GM12878 (cell line): ENCODE measurements at regions not wholly inside any gene's neighbourhood (a gene's known extent, or its start where the extent isn't known, plus 50 kb on each side); places are given as distances from the start of the nearest gene placed in this dataset.

ENCODE experiments used
- ATAC-seq: fragments of 200-7000 bp; cut with Tn5 transposase; 3 replicates; pipeline ENCODE4 v1.9.1; 2020; ENCODE audit warnings: mild to moderate bottlenecking, moderate library complexity
- BruUV-seq: library from RNA; stranded (reverse); fragments of 400-500 nt; replicated peaks from 2 replicates; lab custom pipeline; 2021; lab: Mats Ljungman, UMichigan
- CTCF ChIA-PET: fragments of 300-600 bp; sonication (Branson Sonifier 250); formaldehyde crosslinking; extraction: SDS; loops from one replicate; lab custom pipeline; 2021; ENCODE audit warnings: inconsistent platforms; lab: Yijun Ruan, JAX
- POLR2A ChIA-PET: fragments of 350-600 bp; formaldehyde crosslinking; extraction: SDS; loops from one replicate; lab custom pipeline; 2021; ENCODE audit warnings: inconsistent platforms; lab: Charles Lee
- RAD21 ChIA-PET: fragments of 300-600 bp; sonication (Branson Sonifier 250); formaldehyde crosslinking; loops from one replicate; lab custom pipeline; 2023; ENCODE audit warnings: antibody characterized with exemption; ENCODE audit not compliant: unreplicated experiment; lab: Charles Lee
- SMC1A ChIA-PET: fragments of 300-600 bp; sonication (Branson Sonifier 250); formaldehyde crosslinking; loops from one replicate; lab custom pipeline; 2023; ENCODE audit not compliant: unreplicated experiment, uncharacterized antibody; lab: Charles Lee
- DNase-seq: peaks from one replicate; pipeline ENCODE4 v3.0.0-alpha.2; 2011; ENCODE audit warnings: low read depth, low spot score
- FAIRE-seq: peaks from 3 replicates; lab custom pipeline; 2011; peaks lifted over from hg19 to GRCh38; lab: Jason Lieb, UNC
- H2AFZ ChIP-seq: 2 replicates; pipeline ENCODE4 v1.6.0; 2011; ENCODE audit warnings: low read depth, low read length, control low read depth; ENCODE audit not compliant: control insufficient read depth
- H3K27ac ChIP-seq: 2 replicates; pipeline ENCODE4 v1.5.1; 2011; ENCODE audit warnings: control low read depth; ENCODE audit not compliant: control insufficient read depth, insufficient read depth
- H3K27me3 ChIP-seq, 2 experiments: replicated peaks in 1 of 2; 2 replicates each; pipeline versions ENCODE4 v1.6.0 to v1.6.1; 2011; ENCODE audit warnings: low read length in 1 of 2; ENCODE audit not compliant: control insufficient read depth in 2 of 2, insufficient read depth in 2 of 2
- H3K36me3 ChIP-seq, 2 experiments: 2 replicates each; pipeline ENCODE4 v1.5.1; 2011; ENCODE audit warnings: low read length in 1 of 2; ENCODE audit not compliant: control insufficient read depth in 2 of 2, insufficient read depth in 2 of 2
- H3K4me1 ChIP-seq: 2 replicates; pipeline ENCODE4 v1.6.1; 2011; ENCODE audit warnings: mild to moderate bottlenecking, low read length, moderate library complexity, mixed read lengths; ENCODE audit not compliant: control insufficient read depth, insufficient read depth
- H3K4me2 ChIP-seq: 2 replicates; pipeline ENCODE4 v1.6.0; 2011; ENCODE audit warnings: control low read depth; ENCODE audit not compliant: control insufficient read depth, insufficient read depth
- H3K4me3 ChIP-seq: fragments of 200-600 bp; sonication (generic); 2 replicates; pipeline ENCODE4 v1.5.1; 2016
- H3K79me2 ChIP-seq: 2 replicates; pipeline ENCODE4 v1.6.0; 2011; ENCODE audit warnings: low read length; ENCODE audit not compliant: control insufficient read depth, insufficient read depth
- H3K9ac ChIP-seq: 2 replicates; pipeline ENCODE4 v1.8.0; 2011; ENCODE audit warnings: low read length, control low read depth, mixed read lengths; ENCODE audit not compliant: control insufficient read depth, insufficient read depth
- H3K9me3 ChIP-seq: replicated peaks from 3 replicates; pipeline ENCODE4 v1.5.1; 2011; ENCODE audit warnings: mild to moderate bottlenecking, low read length; ENCODE audit not compliant: control insufficient read depth, insufficient read depth
- H4K20me1 ChIP-seq: 2 replicates; pipeline ENCODE4 v1.6.0; 2011; ENCODE audit not compliant: control insufficient read depth, insufficient read depth
- CBX3 ChIP-seq: fragments of 200-600 bp; sonication (generic); IDR thresholded peaks from 2 replicates; pipeline ENCODE4 v1.6.1; 2016; ENCODE audit warnings: low read depth, borderline replicate concordance
- CBX5 ChIP-seq: sonication (generic); IDR thresholded peaks from 2 replicates; pipeline ENCODE4 v1.6.1; 2016; ENCODE audit warnings: low read depth, moderate library complexity, mild to moderate bottlenecking, inconsistent platforms
- CHD1 ChIP-seq: IDR thresholded peaks from 2 replicates; pipeline ENCODE4 v1.6.1; 2012; ENCODE audit warnings: low read depth, low read length, improper control_type of control experiment
- CUX1 ChIP-seq: IDR thresholded peaks from 2 replicates; pipeline ENCODE4 v1.6.1; 2012; ENCODE audit warnings: improper control_type of control experiment, low read depth, low read length; ENCODE audit not compliant: insufficient replicate concordance
- FOXK2 ChIP-seq: fragments of 450-650 bp; IDR thresholded peaks from 2 replicates; pipeline ENCODE4 v1.6.1; 2017; ENCODE audit warnings: mild to moderate bottlenecking, moderate library complexity
- KLF5 ChIP-seq: fragments of 450-650 bp; IDR thresholded peaks from 2 replicates; pipeline ENCODE4 v1.6.1; 2014; ENCODE audit warnings: mild to moderate bottlenecking; ENCODE audit not compliant: partially characterized antibody
- LARP7 ChIP-seq: fragments of 450-650 bp; IDR thresholded peaks from 2 replicates; pipeline ENCODE4 v1.6.1; 2017; ENCODE audit warnings: mild to moderate bottlenecking
- MXI1 ChIP-seq: fragments of 150-350 bp; IDR thresholded peaks from 2 replicates; pipeline ENCODE4 v1.6.1; 2011; ENCODE audit warnings: low read depth, mild to moderate bottlenecking, inconsistent platforms, low read length, improper control_type of control experiment
- NBN ChIP-seq: fragments of 450-650 bp; IDR thresholded peaks from 2 replicates; pipeline ENCODE4 v1.6.1; 2016
- NFYB ChIP-seq: IDR thresholded peaks from 2 replicates; pipeline ENCODE4 v1.6.1; 2011; ENCODE audit warnings: low read depth, mild to moderate bottlenecking, low read length, improper control_type of control experiment, moderate library complexity; ENCODE audit not compliant: insufficient read depth
- NR2C2 ChIP-seq: IDR thresholded peaks from 2 replicates; pipeline ENCODE4 v1.6.1; 2011; ENCODE audit warnings: borderline replicate concordance, low read depth; ENCODE audit not compliant: control insufficient read depth, insufficient read length
- PAX5 ChIP-seq: IDR thresholded peaks from 2 replicates; pipeline ENCODE4 v1.6.1; 2011; ENCODE audit warnings: low read depth, low read length, borderline replicate concordance
- RAD21 ChIP-seq: IDR thresholded peaks from 2 replicates; pipeline ENCODE4 v1.6.1; 2011; ENCODE audit warnings: mild to moderate bottlenecking, low read depth, low read length, moderate library complexity; ENCODE audit not compliant: insufficient read depth
- SIX5 ChIP-seq: IDR thresholded peaks from 2 replicates; pipeline ENCODE4 v1.6.1; 2011; ENCODE audit warnings: mild to moderate bottlenecking, low read depth, low read length, moderate library complexity; ENCODE audit not compliant: severe bottlenecking
- SREBF2 ChIP-seq: IDR thresholded peaks from 2 replicates; pipeline ENCODE4 v1.6.1; 2012; ENCODE audit warnings: mild to moderate bottlenecking, low read length
- TARDBP ChIP-seq: IDR thresholded peaks from 2 replicates; pipeline ENCODE4 v1.6.1; 2016; ENCODE audit warnings: borderline replicate concordance
- ZBED1 ChIP-seq: IDR thresholded peaks from 2 replicates; pipeline ENCODE4 v1.6.1; 2016; ENCODE audit warnings: borderline replicate concordance
- WGBS: methylation state at CpG from one replicate; pipeline ENCODE4 v1.1.6; 2016; ENCODE audit warnings: low lambda C conversion rate; ENCODE audit not compliant: insufficient replicate concordance, insufficient coverage; ENCODE audit errors: missing lambda C conversion rate; 5-methylcytosine and 5-hydroxymethylcytosine counted together
- in situ Hi-C: fragments of 300-500 bp; cut with MboI; formaldehyde crosslinking; loops from 9 replicates; pipeline ENCODE4 v1.14.3; 2018; ENCODE audit warnings: mixed read lengths
- intact Hi-C: fragments of 100-400 bp; cut with micrococcal nuclease; formaldehyde crosslinking; loops from one replicate; pipeline ENCODE4 v1.14.2; 2022; ENCODE audit not compliant: unreplicated experiment
- TF ChIP-seq, protein P1 (sequence below): fragments of 450-650 bp; IDR thresholded peaks from 2 replicates; pipeline ENCODE4 v1.6.1; 2017; ENCODE audit warnings: mild to moderate bottlenecking, low read depth, inconsistent platforms; ENCODE audit not compliant: poor library complexity, severe bottlenecking
- TF ChIP-seq, protein P2 (sequence below): IDR thresholded peaks from 2 replicates; pipeline ENCODE4 v1.6.1; 2012; ENCODE audit warnings: low read depth, low read length, improper control_type of control experiment

DNA sequence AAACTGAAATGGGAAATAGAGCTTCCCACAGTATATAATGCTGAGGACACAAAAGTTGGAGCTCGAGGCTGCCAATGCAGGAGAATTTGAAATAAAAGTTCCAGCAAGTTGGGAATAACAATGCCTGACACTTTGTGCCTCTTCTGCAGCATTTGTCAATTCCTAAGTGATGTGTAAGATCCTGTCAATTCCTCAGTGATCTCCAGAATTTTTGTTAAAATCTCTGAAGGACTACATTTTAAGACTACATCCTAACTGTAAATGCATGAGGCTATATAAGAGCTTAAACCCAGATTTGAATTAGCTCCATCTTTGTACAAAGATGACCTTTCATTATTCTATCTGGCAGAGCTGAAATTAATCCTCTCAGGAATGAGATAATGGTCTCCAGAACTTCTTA lies 208.2 kb downstream of the COL12A1 start:
- Histone ChIP-seq H3K4me1 (no peaks in the 10 kb centered on the region), H3K27ac (no peak overlapping the region), H3K36me3 (no peaks in the 10 kb centered on the region), H3K4me3 (no peak overlapping the region), H3K9ac (no peak overlapping the region), H4K20me1 (no peaks in the 10 kb centered on the region), H3K79me2 (no peaks in the 10 kb centered on the region), H3K4me2 (no peak overlapping the region), H2AFZ (no peak overlapping the region), H3K9me3 (no peaks in the 10 kb centered on the region), H3K27me3 (no peaks in the 10 kb centered on the region)
- in situ Hi-C loops (no loop called here), intact Hi-C loops (no loop called here)
- DNase-seq = no peak
- ChIA-PET SMC1A (no interaction called here), POLR2A (no interaction called here), CTCF (no interaction called here), RAD21 (no interaction called here)
- BruUV-seq = no TSS peak
- no peak for FAIRE-seq
- TF ChIP-seq PAX5 (no peak), CBX5 (no peak), CHD1 (no peak), MXI1 (no peak), RAD21 (no peak), FOXK2 (no peak), NFYB (no peak), CBX3 (no peak), ZBED1 (no peak), SIX5 (no peak), KLF5 (no peak), NR2C2 (no peak), CUX1 (no peak), SREBF2 (no peak), LARP7 (no peak), NBN (no peak), TARDBP (no peak)
- TF ChIP-seq, protein P1, sequence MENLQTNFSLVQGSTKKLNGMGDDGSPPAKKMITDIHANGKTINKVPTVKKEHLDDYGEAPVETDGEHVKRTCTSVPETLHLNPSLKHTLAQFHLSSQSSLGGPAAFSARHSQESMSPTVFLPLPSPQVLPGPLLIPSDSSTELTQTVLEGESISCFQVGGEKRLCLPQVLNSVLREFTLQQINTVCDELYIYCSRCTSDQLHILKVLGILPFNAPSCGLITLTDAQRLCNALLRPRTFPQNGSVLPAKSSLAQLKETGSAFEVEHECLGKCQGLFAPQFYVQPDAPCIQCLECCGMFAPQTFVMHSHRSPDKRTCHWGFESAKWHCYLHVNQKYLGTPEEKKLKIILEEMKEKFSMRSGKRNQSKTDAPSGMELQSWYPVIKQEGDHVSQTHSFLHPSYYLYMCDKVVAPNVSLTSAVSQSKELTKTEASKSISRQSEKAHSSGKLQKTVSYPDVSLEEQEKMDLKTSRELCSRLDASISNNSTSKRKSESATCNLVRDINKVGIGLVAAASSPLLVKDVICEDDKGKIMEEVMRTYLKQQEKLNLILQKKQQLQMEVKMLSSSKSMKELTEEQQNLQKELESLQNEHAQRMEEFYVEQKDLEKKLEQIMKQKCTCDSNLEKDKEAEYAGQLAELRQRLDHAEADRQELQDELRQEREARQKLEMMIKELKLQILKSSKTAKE = no peak
- TF ChIP-seq, protein P2, sequence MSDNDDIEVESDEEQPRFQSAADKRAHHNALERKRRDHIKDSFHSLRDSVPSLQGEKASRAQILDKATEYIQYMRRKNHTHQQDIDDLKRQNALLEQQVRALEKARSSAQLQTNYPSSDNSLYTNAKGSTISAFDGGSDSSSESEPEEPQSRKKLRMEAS = no peak
- no peak for ATAC-seq
- WGBS = 0% methylated on average over 1 of the region's 1 CpG
